Vagina (tissue), 2 donors: ENCODE measurements at regions not wholly inside any gene's neighbourhood (a gene's known extent, or its start where the extent isn't known, plus 50 kb on each side); places are given as distances from the start of the nearest gene placed in this dataset.

Experiments
- DNase-seq, 2 donors: peaks; one replicate each; pipeline ENCODE4 v3.0.0-alpha.2; 2017; ENCODE audit errors: extremely low spot score in 2 of 2
- H3K27ac ChIP-seq: fragments of 200-600 bp; sonication (generic); one replicate; pipeline ENCODE4 v1.5.1; 2019
- H3K27me3 ChIP-seq: fragments of 200-600 bp; sonication (generic); one replicate; pipeline ENCODE4 v1.5.1; 2019
- H3K36me3 ChIP-seq, 2 donors: fragments of 200-600 bp; sonication (generic); one replicate each; pipeline ENCODE4 v1.5.1; 2017 to 2019
- H3K4me1 ChIP-seq: fragments of 200-600 bp; sonication (generic); one replicate; pipeline ENCODE4 v1.5.1; 2019
- H3K4me3 ChIP-seq, 2 donors: fragments of 200-600 bp; sonication (generic); 1 replicate in 1 of 2; 2 replicates in 1 of 2; pipeline ENCODE4 v1.5.1; 2016 to 2019
- H3K9me3 ChIP-seq: fragments of 200-600 bp; sonication (generic); one replicate; pipeline ENCODE4 v1.5.1; 2019
- POLR2A ChIP-seq, 2 donors: fragments of 450-650 bp; IDR thresholded peaks; one replicate each; pipeline ENCODE4 v1.6.1; 2017; ENCODE audit warnings: antibody characterized with exemption in 2 of 2, mild to moderate bottlenecking in 2 of 2, moderate library complexity in 2 of 2
- POLR2AphosphoS5 ChIP-seq, 2 donors: sonication (generic); formaldehyde crosslinking; IDR thresholded peaks; one replicate each; pipeline ENCODE4 v1.9.0; 2017; ENCODE audit warnings: antibody characterized with exemption in 2 of 2, mild to moderate bottlenecking in 2 of 2, low read depth in 1 of 2; ENCODE audit not compliant: insufficient read depth in 1 of 2
- intact Hi-C: fragments of 100-400 bp; cut with DNase I; formaldehyde crosslinking; loops from one replicate; pipeline ENCODE4 v1.15.1; 2023
- TF ChIP-seq, protein P1 (sequence below), 3 experiments: fragments of 450-650 bp in 2 of 3; fragments of 200-600 bp in 1 of 3; sonication (generic) in 1 of 3; IDR thresholded peaks; one replicate each; pipeline ENCODE4 v1.5.1; 2017 to 2019; ENCODE audit warnings: antibody characterized with exemption in 3 of 3, mild to moderate bottlenecking in 2 of 3, moderate library complexity in 2 of 3

- Histone ChIP-seq H3K36me3 (no peaks in the 10 kb centered on the region), H3K27me3 (no peaks in the 10 kb centered on the region), H3K27ac (no peak overlapping the region), H3K9me3 (no peaks in the 10 kb centered on the region), H3K4me1 (no peaks in the 10 kb centered on the region), H3K4me3 (no peak overlapping the region)
- no peak for DNase-seq
- intact Hi-C loops: no loop called here
- TF ChIP-seq POLR2A (IDR thresholded peaks at IDR 0.05) (no peak), POLR2AphosphoS5 (IDR thresholded peaks at IDR 0.05; ENCODE audit: insufficient read depth in 1 of 2, low read depth in 1 of 2) (no peak)
- TF ChIP-seq, protein P1, sequence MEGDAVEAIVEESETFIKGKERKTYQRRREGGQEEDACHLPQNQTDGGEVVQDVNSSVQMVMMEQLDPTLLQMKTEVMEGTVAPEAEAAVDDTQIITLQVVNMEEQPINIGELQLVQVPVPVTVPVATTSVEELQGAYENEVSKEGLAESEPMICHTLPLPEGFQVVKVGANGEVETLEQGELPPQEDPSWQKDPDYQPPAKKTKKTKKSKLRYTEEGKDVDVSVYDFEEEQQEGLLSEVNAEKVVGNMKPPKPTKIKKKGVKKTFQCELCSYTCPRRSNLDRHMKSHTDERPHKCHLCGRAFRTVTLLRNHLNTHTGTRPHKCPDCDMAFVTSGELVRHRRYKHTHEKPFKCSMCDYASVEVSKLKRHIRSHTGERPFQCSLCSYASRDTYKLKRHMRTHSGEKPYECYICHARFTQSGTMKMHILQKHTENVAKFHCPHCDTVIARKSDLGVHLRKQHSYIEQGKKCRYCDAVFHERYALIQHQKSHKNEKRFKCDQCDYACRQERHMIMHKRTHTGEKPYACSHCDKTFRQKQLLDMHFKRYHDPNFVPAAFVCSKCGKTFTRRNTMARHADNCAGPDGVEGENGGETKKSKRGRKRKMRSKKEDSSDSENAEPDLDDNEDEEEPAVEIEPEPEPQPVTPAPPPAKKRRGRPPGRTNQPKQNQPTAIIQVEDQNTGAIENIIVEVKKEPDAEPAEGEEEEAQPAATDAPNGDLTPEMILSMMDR (IDR thresholded peaks at IDR 0.05): no peak
These were observed 276.3 kb upstream of the ZSWIM2 start for GRCh38 chr2:187125318-187125717.

GRCh38 chr2:187124529-187124928, 275.6 kb upstream of the ZSWIM2 start:
- Histone ChIP-seq H3K27ac (no peak overlapping the region), H3K4me3 (no peak overlapping the region), H3K27me3 (no peaks in the 10 kb centered on the region), H3K4me1 (no peaks in the 10 kb centered on the region), H3K9me3 (no peaks in the 10 kb centered on the region), H3K36me3 (no peaks in the 10 kb centered on the region)
- no peak for TF ChIP-seq POLR2AphosphoS5 (IDR thresholded peaks at IDR 0.05; ENCODE audit: insufficient read depth in 1 of 2, low read depth in 1 of 2)
- no peak for TF ChIP-seq POLR2A (IDR thresholded peaks at IDR 0.05)
- TF ChIP-seq, protein P1 (IDR thresholded peaks at IDR 0.05): no peak
- intact Hi-C loops: no loop called here
- no peak for DNase-seq

DNA sequence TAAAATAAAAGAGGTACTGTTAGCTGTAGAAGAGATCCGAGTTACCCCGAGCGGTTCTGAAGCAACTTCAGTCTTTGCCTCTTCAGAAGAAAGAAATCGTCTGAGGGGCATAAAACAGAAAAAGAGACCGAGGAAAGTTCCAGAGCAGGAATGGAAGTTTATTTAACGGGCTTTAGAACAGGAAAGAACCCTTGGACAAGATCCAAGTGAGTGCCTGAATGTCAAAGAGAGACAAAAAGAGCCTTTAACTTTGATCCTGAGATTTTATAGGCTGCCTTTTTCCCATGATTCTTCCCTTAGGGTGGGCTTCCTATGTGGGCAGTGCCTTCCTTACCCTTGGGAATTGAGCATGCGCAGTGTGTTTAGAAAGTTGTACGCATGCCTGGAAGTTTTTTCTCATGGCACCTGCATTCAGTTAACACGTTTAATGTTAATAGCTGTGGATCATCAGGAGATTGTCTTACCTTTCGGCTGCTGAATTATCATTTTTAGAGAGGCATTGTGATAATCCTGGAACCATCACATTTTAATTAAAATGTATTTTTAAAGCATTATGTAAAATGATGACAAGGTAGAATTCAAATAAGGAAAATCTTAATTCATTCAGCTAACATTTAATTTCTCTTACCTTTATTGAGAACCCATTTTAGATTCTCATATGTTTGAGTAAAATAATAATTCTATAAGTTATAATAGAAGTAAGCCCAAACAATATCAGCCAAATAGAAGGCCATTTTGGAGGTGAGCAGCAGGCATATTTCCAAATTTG, 269.5 kb upstream of the ZSWIM2 start:
- intact Hi-C loops: no loop called here

GRCh38 chr2:187117483-187117882, 268.5 kb upstream of the ZSWIM2 start:
- H3K27me3 ChIP-seq: no peaks in the 10 kb centered on the region
- intact Hi-C loops: no loop called here

More for the DNA sequence above, 269.5 kb upstream of the ZSWIM2 start:
- no peaks in the 10 kb centered on the region for H3K4me1 ChIP-seq
- no peak overlapping the region for H3K4me3 ChIP-seq
- no peaks in the 10 kb centered on the region for H3K36me3 ChIP-seq
- H3K27me3 ChIP-seq: no peaks in the 10 kb centered on the region
- H3K27ac ChIP-seq: no peak overlapping the region
- TF ChIP-seq POLR2AphosphoS5 (IDR thresholded peaks at IDR 0.05; ENCODE audit: insufficient read depth in 1 of 2, low read depth in 1 of 2): no peak
- TF ChIP-seq POLR2A (IDR thresholded peaks at IDR 0.05): no peak
- TF ChIP-seq, protein P1 (IDR thresholded peaks at IDR 0.05): no peak
- DNase-seq: no peak
- no peaks in the 10 kb centered on the region for H3K9me3 ChIP-seq

GRCh38 chr2:187115627-187116026, 266.7 kb upstream of the ZSWIM2 start:
- no peaks in the 10 kb centered on the region for H3K27me3 ChIP-seq
- no peak overlapping the region for H3K27ac ChIP-seq
- H3K4me1 ChIP-seq: no peaks in the 10 kb centered on the region
- no peaks in the 10 kb centered on the region for H3K9me3 ChIP-seq
- no peak for TF ChIP-seq POLR2A (IDR thresholded peaks at IDR 0.05)
- no peak for TF ChIP-seq POLR2AphosphoS5 (IDR thresholded peaks at IDR 0.05; ENCODE audit: insufficient read depth in 1 of 2, low read depth in 1 of 2)
- TF ChIP-seq, protein P1 (IDR thresholded peaks at IDR 0.05): no peak
- no peak for DNase-seq
- H3K36me3 ChIP-seq: no peaks in the 10 kb centered on the region
- intact Hi-C loops: no loop called here
- no peak overlapping the region for H3K4me3 ChIP-seq

More at GRCh38 chr2:187117483-187117882, 268.5 kb upstream of the ZSWIM2 start:
- Histone ChIP-seq H3K4me1 (no peaks in the 10 kb centered on the region), H3K4me3 (no peak overlapping the region), H3K36me3 (no peaks in the 10 kb centered on the region), H3K9me3 (no peaks in the 10 kb centered on the region), H3K27ac (no peak overlapping the region)
- TF ChIP-seq POLR2A (IDR thresholded peaks at IDR 0.05) (no peak), POLR2AphosphoS5 (IDR thresholded peaks at IDR 0.05; ENCODE audit: insufficient read depth in 1 of 2, low read depth in 1 of 2) (no peak)
- TF ChIP-seq, protein P1 (IDR thresholded peaks at IDR 0.05): no peak
- DNase-seq: no peak
